Mesenchymal stem cell (in vitro differentiated cells and primary cell): ENCODE measurements at regions not wholly inside any gene's neighbourhood (a gene's known extent, or its start where the extent isn't known, plus 50 kb on each side); places are given as distances from the start of the nearest gene placed in this dataset.

Experiments
- DNase-seq: peaks from one replicate; pipeline ENCODE4 v3.0.0-alpha.2; 2013
- H2AFZ ChIP-seq: one replicate; pipeline ENCODE4 v1.6.1; 2013; ENCODE audit warnings: low read depth, mild to moderate bottlenecking, control low read depth, inconsistent platforms, low read length, moderate library complexity
- H2AK5ac ChIP-seq: 2 replicates; pipeline ENCODE4 v1.6.1; 2013; ENCODE audit warnings: low read length, moderate library complexity, mild to moderate bottlenecking, inconsistent platforms; ENCODE audit not compliant: severe bottlenecking
- H2BK120ac ChIP-seq: one replicate; pipeline ENCODE4 v1.6.1; 2013; ENCODE audit warnings: low read depth, mild to moderate bottlenecking, inconsistent platforms, low read length, moderate library complexity
- H2BK12ac ChIP-seq, 2 experiments: one replicate each; pipeline ENCODE4 v1.6.1; 2013; ENCODE audit warnings: inconsistent platforms in 2 of 2, low read length in 2 of 2, mild to moderate bottlenecking in 2 of 2, moderate library complexity in 2 of 2, control low read depth in 1 of 2
- H2BK15ac ChIP-seq: one replicate; pipeline ENCODE4 v1.6.1; 2013; ENCODE audit warnings: mild to moderate bottlenecking, low read depth, inconsistent platforms; ENCODE audit not compliant: poor library complexity, severe bottlenecking
- H2BK5ac ChIP-seq: 2 replicates; pipeline ENCODE4 v1.6.1; 2013; ENCODE audit warnings: low read depth, mild to moderate bottlenecking, low read length, control low read depth, inconsistent platforms; ENCODE audit not compliant: poor library complexity, severe bottlenecking
- H3K14ac ChIP-seq, 2 experiments: one replicate each; pipeline ENCODE4 v1.6.1; 2013; ENCODE audit warnings: inconsistent platforms in 2 of 2, low read length in 2 of 2, control low read depth in 1 of 2, mild to moderate bottlenecking in 1 of 2, moderate library complexity in 1 of 2
- H3K18ac ChIP-seq, 2 experiments: one replicate each; pipeline ENCODE4 v1.6.1; 2013; ENCODE audit warnings: inconsistent platforms in 2 of 2, low read length in 2 of 2, control low read depth in 1 of 2, low read depth in 1 of 2, mild to moderate bottlenecking in 1 of 2
- H3K23ac ChIP-seq, 2 experiments: one replicate each; pipeline ENCODE4 v1.6.1; 2013; ENCODE audit warnings: inconsistent platforms in 2 of 2, low read length in 2 of 2, mild to moderate bottlenecking in 2 of 2, moderate library complexity in 2 of 2, control low read depth in 1 of 2
- H3K27ac ChIP-seq: 2 replicates; pipeline ENCODE4 v1.5.1; 2013; ENCODE audit warnings: mild to moderate bottlenecking, moderate library complexity, low read length, control low read depth, inconsistent platforms; ENCODE audit not compliant: poor library complexity, severe bottlenecking
- H3K27me3 ChIP-seq, 2 experiments: 2 replicates each; pipeline versions ENCODE4 v1.6.1 to v1.7.0; 2013; ENCODE audit warnings: low read length in 2 of 2, mild to moderate bottlenecking in 2 of 2, moderate library complexity in 2 of 2, control low read depth in 1 of 2, inconsistent platforms in 1 of 2; ENCODE audit not compliant: control insufficient read depth in 1 of 2, insufficient read depth in 1 of 2
- H3K36me3 ChIP-seq, 2 experiments: 2 replicates each; pipeline versions ENCODE4 v1.6.1 to v1.7.0; 2013; ENCODE audit warnings: low read length in 2 of 2, control low read depth in 1 of 2, inconsistent platforms in 1 of 2, low read depth in 1 of 2, mild to moderate bottlenecking in 1 of 2; ENCODE audit not compliant: insufficient read depth in 2 of 2, control insufficient read depth in 1 of 2
- H3K4ac ChIP-seq, 2 experiments: one replicate each; pipeline ENCODE4 v1.6.1; 2013; ENCODE audit warnings: inconsistent platforms in 2 of 2, low read length in 2 of 2, mild to moderate bottlenecking in 2 of 2, moderate library complexity in 2 of 2, control low read depth in 1 of 2, low read depth in 1 of 2
- H3K4me1 ChIP-seq: 2 replicates; pipeline ENCODE4 v1.6.1; 2013; ENCODE audit warnings: low read depth, low read length, control low read depth; ENCODE audit not compliant: control insufficient read depth, insufficient read depth
- H3K4me2 ChIP-seq: 2 replicates; pipeline ENCODE4 v1.6.1; 2013; ENCODE audit warnings: low read length, mild to moderate bottlenecking, inconsistent platforms; ENCODE audit not compliant: poor library complexity, severe bottlenecking
- H3K4me3 ChIP-seq, 2 experiments: 2 replicates each; pipeline versions ENCODE4 v1.5.1 to v1.7.0; 2013; ENCODE audit warnings: low read length in 2 of 2, mild to moderate bottlenecking in 2 of 2, control low read depth in 1 of 2, low read depth in 1 of 2; ENCODE audit not compliant: insufficient read depth in 1 of 2
- H3K79me1 ChIP-seq: replicated peaks from 2 replicates; pipeline ENCODE4 v1.6.1; 2013; ENCODE audit warnings: mild to moderate bottlenecking, control low read depth, low read length, inconsistent platforms; ENCODE audit not compliant: poor library complexity, severe bottlenecking
- H3K9ac ChIP-seq: 2 replicates; pipeline ENCODE4 v1.7.0; 2013; ENCODE audit warnings: mild to moderate bottlenecking, low read length, moderate library complexity
- H3K9me3 ChIP-seq: 2 replicates; pipeline ENCODE4 v1.7.0; 2013; ENCODE audit warnings: mild to moderate bottlenecking, low read length; ENCODE audit not compliant: control insufficient read depth
- H4K8ac ChIP-seq: one replicate; pipeline ENCODE4 v1.6.1; 2013; ENCODE audit warnings: inconsistent platforms, mild to moderate bottlenecking, low read length, moderate library complexity
- H4K91ac ChIP-seq: one replicate; pipeline ENCODE4 v1.6.1; 2013; ENCODE audit warnings: mild to moderate bottlenecking, low read length, inconsistent platforms
- whole genome bisulfite sequencing: methylation state at CpG from one replicate; pipeline ENCODE4 v1.1.7; 2013; ENCODE audit warnings: mixed read lengths; 5-methylcytosine and 5-hydroxymethylcytosine counted together

DNA sequence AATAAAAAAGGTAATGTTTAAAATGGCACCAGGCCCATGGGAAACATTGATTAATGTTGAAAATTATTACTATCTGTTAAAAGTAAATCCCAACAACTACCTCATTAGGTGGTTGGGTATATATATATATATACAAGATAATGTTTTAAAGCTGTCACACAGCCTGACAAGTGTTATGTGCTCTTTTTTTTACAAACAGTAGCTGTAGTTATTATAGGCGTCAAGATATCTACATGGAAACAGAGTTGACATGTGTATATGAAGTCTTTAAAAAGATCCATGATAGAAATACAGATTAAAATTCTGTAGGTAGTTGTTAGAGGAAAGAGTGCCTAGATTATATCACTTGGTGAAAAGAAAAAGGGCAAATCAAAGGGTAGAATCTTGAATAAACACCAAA, 279.9 kb downstream of the SLITRK6 start:
- Histone ChIP-seq H3K9me3 (no peaks in the 10 kb centered on the region), H3K4ac (no peak overlapping the region), H3K27ac (no peak overlapping the region)

DNA sequence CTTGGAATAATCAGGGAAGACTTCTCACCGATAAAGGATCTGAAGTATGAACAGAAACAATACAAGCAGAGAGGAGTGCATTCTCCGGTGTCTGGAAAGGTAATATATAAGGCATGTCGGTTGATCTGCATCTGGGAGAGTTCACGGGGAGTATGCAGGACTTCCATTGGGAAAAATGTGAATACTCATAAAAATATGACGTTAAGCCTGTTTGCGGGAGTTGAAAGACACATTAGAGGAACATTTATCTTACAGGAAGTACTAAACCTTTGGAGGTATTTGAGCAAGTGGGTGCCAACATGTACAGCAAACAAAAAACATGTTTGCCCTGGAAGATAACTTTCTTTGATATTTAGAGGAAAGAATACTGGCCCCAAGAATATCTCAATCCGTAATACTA, 286.8 kb downstream of the SLITRK6 start:
- Histone ChIP-seq H2BK120ac (no peak overlapping the region), H3K9me3 (no peaks in the 10 kb centered on the region), H2BK12ac (no peak overlapping the region), H2AFZ (no peak overlapping the region), H2BK5ac (no peak overlapping the region), H3K36me3 (peaks cover 0 to 3% of the 10 kb centered on the region in 2 experiments), H3K4ac (no peak overlapping the region), H2AK5ac (no peak overlapping the region), H3K4me3 (no peak overlapping the region), H3K27me3 (no peaks in the 10 kb centered on the region), H3K23ac (no peak overlapping the region), H3K4me2 (no peak overlapping the region), H4K91ac (no peak overlapping the region), H3K79me1 (no peaks in the 10 kb centered on the region), H3K9ac (no peak overlapping the region), H3K27ac (no peak overlapping the region), H3K14ac (no peak overlapping the region), H2BK15ac (no peak overlapping the region), H3K4me1 (peaks cover 7% of the 10 kb centered on the region), H3K18ac (no peak overlapping the region), H4K8ac (no peak overlapping the region)
- 95% methylated on average over 7 of the region's 7 CpGs for WGBS
- DNase-seq, result no peak

More for the DNA sequence above, 279.9 kb downstream of the SLITRK6 start:
- no peak overlapping the region for H2BK5ac ChIP-seq
- no peak for DNase-seq
- H3K18ac ChIP-seq, result no peak overlapping the region
- no peak overlapping the region for H3K4me3 ChIP-seq
- no peak overlapping the region for H3K23ac ChIP-seq
- H3K4me2 ChIP-seq, result no peak overlapping the region
- H2BK12ac ChIP-seq, result no peak overlapping the region
- no peak overlapping the region for H2BK120ac ChIP-seq
- H2AFZ ChIP-seq, result no peak overlapping the region
- H4K91ac ChIP-seq, result no peak overlapping the region
- no peak overlapping the region for H4K8ac ChIP-seq
- no peaks in the 10 kb centered on the region for H3K4me1 ChIP-seq
- H3K36me3 ChIP-seq, result no peaks in the 10 kb centered on the region
- H2BK15ac ChIP-seq, result no peak overlapping the region
- H2AK5ac ChIP-seq, result no peak overlapping the region
- no peaks in the 10 kb centered on the region for H3K27me3 ChIP-seq
- H3K14ac ChIP-seq, result no peak overlapping the region
- H3K9ac ChIP-seq, result no peak overlapping the region
- WGBS, result 71% methylated on average over 1 of the region's 1 CpG
- H3K79me1 ChIP-seq, result no peaks in the 10 kb centered on the region

DNA sequence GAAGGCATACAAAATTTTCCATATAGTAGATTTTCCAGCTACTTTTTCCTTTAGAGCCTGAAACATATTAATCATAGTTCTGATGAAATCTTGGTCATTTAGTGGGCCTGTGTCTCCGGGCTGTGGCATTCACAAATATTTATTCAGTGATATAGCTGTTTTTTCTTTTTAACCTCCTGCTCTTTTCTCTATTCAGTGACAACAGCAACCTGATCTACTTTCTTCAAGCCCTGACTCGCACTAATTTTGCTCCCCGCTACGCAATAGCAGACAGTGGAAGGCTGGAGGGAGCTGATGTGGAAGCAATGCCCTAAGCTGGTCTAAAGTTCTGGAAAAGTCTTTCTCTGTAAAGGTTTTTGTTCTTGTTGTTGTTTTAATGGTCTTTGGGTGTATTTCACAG, 289.7 kb downstream of the SLITRK6 start:
- Histone ChIP-seq H3K9me3 (no peaks in the 10 kb centered on the region), H2BK12ac (no peak overlapping the region), H3K36me3 (peaks cover 0 to 3% of the 10 kb centered on the region in 2 experiments), H3K9ac (no peak overlapping the region), H3K4me3 (no peak overlapping the region), H3K27ac (no peak overlapping the region), H3K18ac (no peak overlapping the region), H2BK15ac (no peak overlapping the region), H3K79me1 (no peaks in the 10 kb centered on the region), H2BK120ac (no peak overlapping the region), H3K23ac (no peak overlapping the region), H4K91ac (no peak overlapping the region), H2AK5ac (no peak overlapping the region), H3K4ac (no peak overlapping the region), H3K27me3 (no peaks in the 10 kb centered on the region), H2AFZ (no peak overlapping the region), H3K14ac (no peak overlapping the region), H3K4me2 (no peak overlapping the region), H2BK5ac (no peak overlapping the region), H4K8ac (no peak overlapping the region), H3K4me1 (peaks cover 7% of the 10 kb centered on the region)
- 95% methylated on average over 3 of the region's 4 CpGs for WGBS
- DNase-seq, result peak; percentile 10

DNA sequence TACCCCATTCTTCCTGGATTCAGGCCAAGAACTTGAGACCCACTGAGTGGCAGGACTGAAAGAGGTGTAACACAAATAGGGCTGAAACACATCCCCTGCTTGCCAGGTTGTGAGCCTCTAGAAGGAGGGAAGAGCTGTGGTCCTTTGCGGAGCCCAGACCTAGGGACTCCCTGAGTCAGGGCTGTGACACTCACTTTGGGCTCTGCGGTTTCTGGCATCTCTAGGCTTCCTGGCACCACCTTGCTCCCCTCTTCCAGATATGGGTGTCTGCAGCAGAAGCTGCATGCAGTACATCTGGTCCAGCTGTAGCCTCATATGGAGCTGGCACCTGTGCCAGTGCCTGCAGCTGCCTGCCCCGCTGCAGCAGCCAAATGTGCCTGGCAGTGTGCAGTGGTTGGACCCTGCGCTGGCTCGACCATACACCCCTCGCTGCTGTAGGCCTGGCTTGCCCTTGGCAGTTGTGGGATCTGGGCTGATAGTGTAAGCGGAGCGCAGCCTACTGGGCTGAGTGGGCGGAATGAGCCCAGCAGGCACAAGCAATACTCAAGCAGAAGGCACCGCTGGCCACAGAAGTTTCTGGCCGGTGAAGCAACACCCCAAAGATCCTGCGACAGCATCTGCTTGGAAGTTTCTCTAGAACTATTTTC, 290.4 kb downstream of the SLITRK6 start:
- H3K4ac ChIP-seq, result peak overlapping the region; percentile 22 to 60
- peak overlapping the region; percentile 85 for H4K8ac ChIP-seq
- peak overlapping the region; percentile 19 to 71 for H3K18ac ChIP-seq
- H3K27ac ChIP-seq, result no peak overlapping the region
- H3K14ac ChIP-seq, result peak overlapping the region in 1 of 2 experiments; percentile 79
- peaks cover 7% of the 10 kb centered on the region for H3K4me1 ChIP-seq
- H3K4me3 ChIP-seq, result no peak overlapping the region
- peak overlapping the region in 1 of 2 experiments; percentile 90 for H3K23ac ChIP-seq
- H3K9me3 ChIP-seq, result no peaks in the 10 kb centered on the region
- no peaks in the 10 kb centered on the region for H3K27me3 ChIP-seq
- H2AFZ ChIP-seq, result no peak overlapping the region
- WGBS, result 97% methylated on average over 9 of the region's 12 CpGs
- no peak overlapping the region for H2BK5ac ChIP-seq
- no peak overlapping the region for H2AK5ac ChIP-seq
- DNase-seq, result no peak
- no peak overlapping the region for H2BK15ac ChIP-seq
- H2BK12ac ChIP-seq, result peak overlapping the region; percentile 35 to 68
- H3K79me1 ChIP-seq, result no peaks in the 10 kb centered on the region
- peaks cover 0 to 3% of the 10 kb centered on the region in 2 experiments for H3K36me3 ChIP-seq
- no peak overlapping the region for H3K9ac ChIP-seq
- H4K91ac ChIP-seq, result peak overlapping the region; percentile 90
- H2BK120ac ChIP-seq, result no peak overlapping the region
- H3K4me2 ChIP-seq, result no peak overlapping the region
